ENCODE measurements at regions not wholly inside any gene's neighbourhood (a gene's known extent, or its start where the extent isn't known, plus 50 kb on each side); places are given as distances from the start of the nearest gene placed in this dataset.

DNA sequence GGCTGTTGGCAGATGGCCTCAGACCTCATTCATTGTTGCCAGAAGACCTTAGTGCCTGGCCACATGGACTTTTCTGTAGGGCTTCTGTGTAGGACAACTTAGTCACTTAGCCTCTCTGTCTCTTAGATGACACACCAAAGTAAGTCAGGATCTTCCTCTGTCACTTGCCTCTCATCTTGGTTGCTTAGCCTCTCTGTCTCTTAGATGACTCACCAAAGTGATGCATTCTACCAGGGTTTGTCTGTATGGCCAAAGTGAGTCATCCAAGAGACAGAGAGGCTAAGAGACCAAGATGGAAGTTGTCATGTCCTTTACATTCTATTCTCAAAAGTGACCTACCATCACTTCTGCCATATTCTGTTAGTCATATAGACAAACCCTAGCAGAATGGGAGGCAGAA lies 255.9 kb upstream of the DEFB112 start:
- TF ChIP-seq, protein P1, sequence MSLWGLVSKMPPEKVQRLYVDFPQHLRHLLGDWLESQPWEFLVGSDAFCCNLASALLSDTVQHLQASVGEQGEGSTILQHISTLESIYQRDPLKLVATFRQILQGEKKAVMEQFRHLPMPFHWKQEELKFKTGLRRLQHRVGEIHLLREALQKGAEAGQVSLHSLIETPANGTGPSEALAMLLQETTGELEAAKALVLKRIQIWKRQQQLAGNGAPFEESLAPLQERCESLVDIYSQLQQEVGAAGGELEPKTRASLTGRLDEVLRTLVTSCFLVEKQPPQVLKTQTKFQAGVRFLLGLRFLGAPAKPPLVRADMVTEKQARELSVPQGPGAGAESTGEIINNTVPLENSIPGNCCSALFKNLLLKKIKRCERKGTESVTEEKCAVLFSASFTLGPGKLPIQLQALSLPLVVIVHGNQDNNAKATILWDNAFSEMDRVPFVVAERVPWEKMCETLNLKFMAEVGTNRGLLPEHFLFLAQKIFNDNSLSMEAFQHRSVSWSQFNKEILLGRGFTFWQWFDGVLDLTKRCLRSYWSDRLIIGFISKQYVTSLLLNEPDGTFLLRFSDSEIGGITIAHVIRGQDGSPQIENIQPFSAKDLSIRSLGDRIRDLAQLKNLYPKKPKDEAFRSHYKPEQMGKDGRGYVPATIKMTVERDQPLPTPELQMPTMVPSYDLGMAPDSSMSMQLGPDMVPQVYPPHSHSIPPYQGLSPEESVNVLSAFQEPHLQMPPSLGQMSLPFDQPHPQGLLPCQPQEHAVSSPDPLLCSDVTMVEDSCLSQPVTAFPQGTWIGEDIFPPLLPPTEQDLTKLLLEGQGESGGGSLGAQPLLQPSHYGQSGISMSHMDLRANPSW (CRISPR knock-in tag; conservative IDR thresholded peaks at IDR 0.05; ENCODE audit: low read depth): no peak
- TF ChIP-seq, protein P2, sequence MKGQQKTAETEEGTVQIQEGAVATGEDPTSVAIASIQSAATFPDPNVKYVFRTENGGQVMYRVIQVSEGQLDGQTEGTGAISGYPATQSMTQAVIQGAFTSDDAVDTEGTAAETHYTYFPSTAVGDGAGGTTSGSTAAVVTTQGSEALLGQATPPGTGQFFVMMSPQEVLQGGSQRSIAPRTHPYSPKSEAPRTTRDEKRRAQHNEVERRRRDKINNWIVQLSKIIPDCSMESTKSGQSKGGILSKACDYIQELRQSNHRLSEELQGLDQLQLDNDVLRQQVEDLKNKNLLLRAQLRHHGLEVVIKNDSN (CRISPR knock-in tag; IDR thresholded peaks at IDR 0.05): no peak
- TF ChIP-seq, protein P3, sequence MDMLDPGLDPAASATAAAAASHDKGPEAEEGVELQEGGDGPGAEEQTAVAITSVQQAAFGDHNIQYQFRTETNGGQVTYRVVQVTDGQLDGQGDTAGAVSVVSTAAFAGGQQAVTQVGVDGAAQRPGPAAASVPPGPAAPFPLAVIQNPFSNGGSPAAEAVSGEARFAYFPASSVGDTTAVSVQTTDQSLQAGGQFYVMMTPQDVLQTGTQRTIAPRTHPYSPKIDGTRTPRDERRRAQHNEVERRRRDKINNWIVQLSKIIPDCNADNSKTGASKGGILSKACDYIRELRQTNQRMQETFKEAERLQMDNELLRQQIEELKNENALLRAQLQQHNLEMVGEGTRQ (CRISPR knock-in tag; IDR thresholded peaks at IDR 0.05): no peak
- TF ChIP-seq ZNF138 (CRISPR knock-in tag; conservative IDR thresholded peaks at IDR 0.05) (no peak), ZNF416 (CRISPR knock-in tag; IDR thresholded peaks at IDR 0.05) (no peak), SP1 (CRISPR knock-in tag; conservative IDR thresholded peaks at IDR 0.05) (no peak), GABPB1 (CRISPR knock-in tag; IDR thresholded peaks at IDR 0.05) (no peak), NR2C2 (CRISPR knock-in tag; IDR thresholded peaks at IDR 0.05) (no peak)
- TF ChIP-seq, protein P4, sequence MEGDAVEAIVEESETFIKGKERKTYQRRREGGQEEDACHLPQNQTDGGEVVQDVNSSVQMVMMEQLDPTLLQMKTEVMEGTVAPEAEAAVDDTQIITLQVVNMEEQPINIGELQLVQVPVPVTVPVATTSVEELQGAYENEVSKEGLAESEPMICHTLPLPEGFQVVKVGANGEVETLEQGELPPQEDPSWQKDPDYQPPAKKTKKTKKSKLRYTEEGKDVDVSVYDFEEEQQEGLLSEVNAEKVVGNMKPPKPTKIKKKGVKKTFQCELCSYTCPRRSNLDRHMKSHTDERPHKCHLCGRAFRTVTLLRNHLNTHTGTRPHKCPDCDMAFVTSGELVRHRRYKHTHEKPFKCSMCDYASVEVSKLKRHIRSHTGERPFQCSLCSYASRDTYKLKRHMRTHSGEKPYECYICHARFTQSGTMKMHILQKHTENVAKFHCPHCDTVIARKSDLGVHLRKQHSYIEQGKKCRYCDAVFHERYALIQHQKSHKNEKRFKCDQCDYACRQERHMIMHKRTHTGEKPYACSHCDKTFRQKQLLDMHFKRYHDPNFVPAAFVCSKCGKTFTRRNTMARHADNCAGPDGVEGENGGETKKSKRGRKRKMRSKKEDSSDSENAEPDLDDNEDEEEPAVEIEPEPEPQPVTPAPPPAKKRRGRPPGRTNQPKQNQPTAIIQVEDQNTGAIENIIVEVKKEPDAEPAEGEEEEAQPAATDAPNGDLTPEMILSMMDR (IDR thresholded peaks at IDR 0.05): no peak
- TF ChIP-seq, protein P5, sequence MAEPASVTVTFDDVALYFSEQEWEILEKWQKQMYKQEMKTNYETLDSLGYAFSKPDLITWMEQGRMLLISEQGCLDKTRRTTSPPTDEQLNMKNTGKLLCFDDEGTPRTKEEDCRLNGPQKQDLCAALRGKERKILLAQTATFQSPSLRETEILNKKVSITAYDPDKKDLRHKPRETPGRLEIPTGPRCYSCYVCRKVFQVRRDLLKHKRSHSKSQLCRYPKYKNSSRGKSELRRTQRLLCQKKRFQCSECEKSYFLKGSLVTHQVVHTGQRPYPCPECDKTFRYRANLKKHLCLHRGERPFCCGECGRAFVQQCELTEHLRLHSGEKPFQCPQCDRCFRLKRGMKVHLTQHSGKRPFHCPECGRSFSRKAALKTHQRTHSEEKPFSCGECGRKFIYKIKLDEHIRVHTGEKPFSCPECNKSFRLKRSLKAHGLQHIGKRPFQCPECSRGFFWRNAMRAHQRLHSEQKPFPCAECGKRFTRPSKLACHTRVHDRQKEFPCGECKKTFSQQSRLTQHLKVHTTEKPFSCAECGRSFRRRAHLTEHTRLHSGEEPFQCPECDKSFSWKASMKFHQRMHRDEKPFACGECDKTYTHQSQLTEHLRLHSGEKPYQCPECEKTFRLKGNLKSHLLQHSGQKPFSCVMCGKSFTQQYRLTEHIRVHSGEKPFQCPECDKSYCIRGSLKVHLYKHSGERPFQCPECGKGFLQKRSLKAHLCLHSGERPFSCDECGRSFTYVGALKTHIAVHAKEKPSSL (CRISPR knock-in tag; conservative IDR thresholded peaks at IDR 0.05): no peak
- TF ChIP-seq, protein P6, sequence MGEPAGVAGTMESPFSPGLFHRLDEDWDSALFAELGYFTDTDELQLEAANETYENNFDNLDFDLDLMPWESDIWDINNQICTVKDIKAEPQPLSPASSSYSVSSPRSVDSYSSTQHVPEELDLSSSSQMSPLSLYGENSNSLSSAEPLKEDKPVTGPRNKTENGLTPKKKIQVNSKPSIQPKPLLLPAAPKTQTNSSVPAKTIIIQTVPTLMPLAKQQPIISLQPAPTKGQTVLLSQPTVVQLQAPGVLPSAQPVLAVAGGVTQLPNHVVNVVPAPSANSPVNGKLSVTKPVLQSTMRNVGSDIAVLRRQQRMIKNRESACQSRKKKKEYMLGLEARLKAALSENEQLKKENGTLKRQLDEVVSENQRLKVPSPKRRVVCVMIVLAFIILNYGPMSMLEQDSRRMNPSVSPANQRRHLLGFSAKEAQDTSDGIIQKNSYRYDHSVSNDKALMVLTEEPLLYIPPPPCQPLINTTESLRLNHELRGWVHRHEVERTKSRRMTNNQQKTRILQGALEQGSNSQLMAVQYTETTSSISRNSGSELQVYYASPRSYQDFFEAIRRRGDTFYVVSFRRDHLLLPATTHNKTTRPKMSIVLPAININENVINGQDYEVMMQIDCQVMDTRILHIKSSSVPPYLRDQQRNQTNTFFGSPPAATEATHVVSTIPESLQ (CRISPR knock-in tag; IDR thresholded peaks at IDR 0.05): no peak
- TF ChIP-seq, protein P7, sequence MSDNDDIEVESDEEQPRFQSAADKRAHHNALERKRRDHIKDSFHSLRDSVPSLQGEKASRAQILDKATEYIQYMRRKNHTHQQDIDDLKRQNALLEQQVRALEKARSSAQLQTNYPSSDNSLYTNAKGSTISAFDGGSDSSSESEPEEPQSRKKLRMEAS (CRISPR knock-in tag; IDR thresholded peaks at IDR 0.05): no peak
- TF ChIP-seq, protein P8, sequence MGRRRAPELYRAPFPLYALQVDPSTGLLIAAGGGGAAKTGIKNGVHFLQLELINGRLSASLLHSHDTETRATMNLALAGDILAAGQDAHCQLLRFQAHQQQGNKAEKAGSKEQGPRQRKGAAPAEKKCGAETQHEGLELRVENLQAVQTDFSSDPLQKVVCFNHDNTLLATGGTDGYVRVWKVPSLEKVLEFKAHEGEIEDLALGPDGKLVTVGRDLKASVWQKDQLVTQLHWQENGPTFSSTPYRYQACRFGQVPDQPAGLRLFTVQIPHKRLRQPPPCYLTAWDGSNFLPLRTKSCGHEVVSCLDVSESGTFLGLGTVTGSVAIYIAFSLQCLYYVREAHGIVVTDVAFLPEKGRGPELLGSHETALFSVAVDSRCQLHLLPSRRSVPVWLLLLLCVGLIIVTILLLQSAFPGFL (CRISPR knock-in tag; IDR thresholded peaks at IDR 0.05; ENCODE audit: borderline replicate concordance): no peak

All from WTC11 (cell line).